Vagina (tissue), 2 donors: ENCODE measurements at regions not wholly inside any gene's neighbourhood (a gene's known extent, or its start where the extent isn't known, plus 50 kb on each side); places are given as distances from the start of the nearest gene placed in this dataset.

Experiments used
- DNase-seq, 2 donors: peaks; one replicate each; pipeline ENCODE4 v3.0.0-alpha.2; 2017; ENCODE audit errors: extremely low spot score in 2 of 2
- H3K27ac ChIP-seq: fragments of 200-600 bp; sonication (generic); one replicate; pipeline ENCODE4 v1.5.1; 2019
- H3K27me3 ChIP-seq: fragments of 200-600 bp; sonication (generic); one replicate; pipeline ENCODE4 v1.5.1; 2019
- H3K36me3 ChIP-seq, 2 donors: fragments of 200-600 bp; sonication (generic); one replicate each; pipeline ENCODE4 v1.5.1; 2017 to 2019
- H3K4me1 ChIP-seq: fragments of 200-600 bp; sonication (generic); one replicate; pipeline ENCODE4 v1.5.1; 2019
- H3K4me3 ChIP-seq, 2 donors: fragments of 200-600 bp; sonication (generic); 1 replicate in 1 of 2; 2 replicates in 1 of 2; pipeline ENCODE4 v1.5.1; 2016 to 2019
- H3K9me3 ChIP-seq: fragments of 200-600 bp; sonication (generic); one replicate; pipeline ENCODE4 v1.5.1; 2019
- POLR2A ChIP-seq, 2 donors: fragments of 450-650 bp; IDR thresholded peaks; one replicate each; pipeline ENCODE4 v1.6.1; 2017; ENCODE audit warnings: antibody characterized with exemption in 2 of 2, mild to moderate bottlenecking in 2 of 2, moderate library complexity in 2 of 2
- POLR2AphosphoS5 ChIP-seq, 2 donors: sonication (generic); formaldehyde crosslinking; IDR thresholded peaks; one replicate each; pipeline ENCODE4 v1.9.0; 2017; ENCODE audit warnings: antibody characterized with exemption in 2 of 2, mild to moderate bottlenecking in 2 of 2, low read depth in 1 of 2; ENCODE audit not compliant: insufficient read depth in 1 of 2
- intact Hi-C: fragments of 100-400 bp; cut with DNase I; formaldehyde crosslinking; loops from one replicate; pipeline ENCODE4 v1.15.1; 2023
- TF ChIP-seq, protein P1 (sequence below), 3 experiments: fragments of 450-650 bp in 2 of 3; fragments of 200-600 bp in 1 of 3; sonication (generic) in 1 of 3; IDR thresholded peaks; one replicate each; pipeline ENCODE4 v1.5.1; 2017 to 2019; ENCODE audit warnings: antibody characterized with exemption in 3 of 3, mild to moderate bottlenecking in 2 of 3, moderate library complexity in 2 of 3

- intact Hi-C loops = no loop called here
- Histone ChIP-seq H3K4me3 (no peak overlapping the region), H3K9me3 (no peaks in the 10 kb centered on the region), H3K4me1 (no peaks in the 10 kb centered on the region), H3K36me3 (no peaks in the 10 kb centered on the region), H3K27ac (no peak overlapping the region), H3K27me3 (no peaks in the 10 kb centered on the region)
- no peak for DNase-seq
- TF ChIP-seq POLR2AphosphoS5 (IDR thresholded peaks at IDR 0.05; ENCODE audit: insufficient read depth in 1 of 2, low read depth in 1 of 2) (no peak), POLR2A (IDR thresholded peaks at IDR 0.05) (no peak)
- TF ChIP-seq, protein P1, sequence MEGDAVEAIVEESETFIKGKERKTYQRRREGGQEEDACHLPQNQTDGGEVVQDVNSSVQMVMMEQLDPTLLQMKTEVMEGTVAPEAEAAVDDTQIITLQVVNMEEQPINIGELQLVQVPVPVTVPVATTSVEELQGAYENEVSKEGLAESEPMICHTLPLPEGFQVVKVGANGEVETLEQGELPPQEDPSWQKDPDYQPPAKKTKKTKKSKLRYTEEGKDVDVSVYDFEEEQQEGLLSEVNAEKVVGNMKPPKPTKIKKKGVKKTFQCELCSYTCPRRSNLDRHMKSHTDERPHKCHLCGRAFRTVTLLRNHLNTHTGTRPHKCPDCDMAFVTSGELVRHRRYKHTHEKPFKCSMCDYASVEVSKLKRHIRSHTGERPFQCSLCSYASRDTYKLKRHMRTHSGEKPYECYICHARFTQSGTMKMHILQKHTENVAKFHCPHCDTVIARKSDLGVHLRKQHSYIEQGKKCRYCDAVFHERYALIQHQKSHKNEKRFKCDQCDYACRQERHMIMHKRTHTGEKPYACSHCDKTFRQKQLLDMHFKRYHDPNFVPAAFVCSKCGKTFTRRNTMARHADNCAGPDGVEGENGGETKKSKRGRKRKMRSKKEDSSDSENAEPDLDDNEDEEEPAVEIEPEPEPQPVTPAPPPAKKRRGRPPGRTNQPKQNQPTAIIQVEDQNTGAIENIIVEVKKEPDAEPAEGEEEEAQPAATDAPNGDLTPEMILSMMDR (IDR thresholded peaks at IDR 0.05) = no peak
These were observed 135.7 kb downstream of the ALDH8A1 start for GRCh38 chr6:134814076-134814695.

- no peaks in the 10 kb centered on the region for H3K27me3 ChIP-seq
- TF ChIP-seq, protein P1 (IDR thresholded peaks at IDR 0.05) = no peak
- no peak for TF ChIP-seq POLR2A (IDR thresholded peaks at IDR 0.05)
- no peaks in the 10 kb centered on the region for H3K9me3 ChIP-seq
- intact Hi-C loops = no loop called here
- H3K4me3 ChIP-seq = no peak overlapping the region
- H3K4me1 ChIP-seq = no peaks in the 10 kb centered on the region
- no peaks in the 10 kb centered on the region for H3K36me3 ChIP-seq
- no peak overlapping the region for H3K27ac ChIP-seq
- DNase-seq = no peak
These were observed 136.8 kb downstream of the ALDH8A1 start for GRCh38 chr6:134813146-134813545.

DNA sequence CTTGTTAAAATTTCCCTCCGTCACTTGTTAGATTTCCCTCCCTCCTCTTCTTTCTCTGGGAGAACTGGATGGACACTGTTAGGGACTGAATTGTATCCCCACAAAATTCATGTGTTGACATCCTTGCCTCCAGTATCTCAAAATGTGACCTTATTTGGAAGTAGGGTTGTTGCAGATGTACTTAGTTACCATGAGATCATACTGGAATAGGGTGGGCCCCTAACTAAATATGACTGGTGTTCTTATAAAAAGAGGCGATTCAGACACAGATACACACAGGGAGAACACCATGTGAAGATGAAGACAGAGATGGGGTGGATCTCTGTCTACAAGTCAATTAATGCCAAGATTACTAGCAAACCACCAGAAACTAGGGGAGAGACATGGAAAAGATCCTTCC, 139.5 kb downstream of the ALDH8A1 start:
- DNase-seq = no peak
- Histone ChIP-seq H3K27ac (no peak overlapping the region), H3K4me1 (no peaks in the 10 kb centered on the region), H3K27me3 (no peaks in the 10 kb centered on the region), H3K9me3 (no peaks in the 10 kb centered on the region), H3K36me3 (no peaks in the 10 kb centered on the region), H3K4me3 (no peak overlapping the region)
- intact Hi-C loops = no loop called here
- TF ChIP-seq, protein P1 (IDR thresholded peaks at IDR 0.05) = no peak
- TF ChIP-seq POLR2A (IDR thresholded peaks at IDR 0.05) (no peak), POLR2AphosphoS5 (IDR thresholded peaks at IDR 0.05; ENCODE audit: insufficient read depth in 1 of 2, low read depth in 1 of 2) (no peak)

- TF ChIP-seq POLR2A (IDR thresholded peaks at IDR 0.05) (no peak), POLR2AphosphoS5 (IDR thresholded peaks at IDR 0.05; ENCODE audit: insufficient read depth in 1 of 2, low read depth in 1 of 2) (no peak)
- TF ChIP-seq, protein P1 (IDR thresholded peaks at IDR 0.05) = no peak
- no peak overlapping the region for H3K4me3 ChIP-seq
- no peaks in the 10 kb centered on the region for H3K4me1 ChIP-seq
- intact Hi-C loops = no loop called here
- H3K9me3 ChIP-seq = no peaks in the 10 kb centered on the region
- no peak for DNase-seq
- no peak overlapping the region for H3K27ac ChIP-seq
- no peaks in the 10 kb centered on the region for H3K36me3 ChIP-seq
- H3K27me3 ChIP-seq = no peaks in the 10 kb centered on the region
These were observed 140.8 kb downstream of the ALDH8A1 start for GRCh38 chr6:134809130-134809529.

DNA sequence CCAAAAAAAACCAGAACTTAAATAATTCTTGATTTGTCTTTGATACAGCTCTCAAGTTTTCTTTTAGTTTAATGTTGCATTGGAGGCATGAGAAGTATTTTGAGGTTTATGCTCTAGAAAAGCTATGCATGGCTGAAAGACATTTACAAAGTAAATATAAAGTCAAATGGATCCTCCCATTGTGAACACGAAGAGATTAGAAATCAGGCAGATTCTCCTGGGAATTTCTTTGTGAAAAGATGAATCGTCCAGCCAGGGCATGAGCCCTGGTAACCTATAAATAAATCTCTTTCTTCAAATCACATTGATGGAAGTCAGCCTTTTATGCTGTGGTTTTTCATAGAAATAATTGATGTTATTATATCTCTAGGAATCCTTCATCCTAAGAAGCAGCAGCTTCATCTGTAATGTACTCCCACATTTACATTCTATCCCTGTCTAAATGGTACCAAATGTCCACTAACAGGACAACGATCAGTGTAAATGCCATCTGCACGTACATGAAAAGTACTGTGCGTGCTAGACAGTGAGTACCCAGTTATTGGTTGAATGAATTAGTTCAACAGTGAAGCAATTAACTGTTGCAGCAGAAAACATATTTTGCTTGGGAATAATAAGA, 143.6 kb downstream of the ALDH8A1 start:
- no peaks in the 10 kb centered on the region for H3K4me1 ChIP-seq
- H3K4me3 ChIP-seq = no peak overlapping the region
- no peak for TF ChIP-seq POLR2A (IDR thresholded peaks at IDR 0.05)
- TF ChIP-seq POLR2AphosphoS5 (IDR thresholded peaks at IDR 0.05; ENCODE audit: insufficient read depth in 1 of 2, low read depth in 1 of 2) = no peak
- TF ChIP-seq, protein P1 (IDR thresholded peaks at IDR 0.05) = no peak
- no peaks in the 10 kb centered on the region for H3K9me3 ChIP-seq
- no peak for DNase-seq
- no peak overlapping the region for H3K27ac ChIP-seq
- H3K27me3 ChIP-seq = no peaks in the 10 kb centered on the region
- intact Hi-C loops = no loop called here
- H3K36me3 ChIP-seq = no peaks in the 10 kb centered on the region
